ENCODE measurements at regions not wholly inside any gene's neighbourhood (a gene's known extent, or its start where the extent isn't known, plus 50 kb on each side); places are given as distances from the start of the nearest gene placed in this dataset.

GRCh38 chr1:173112129-173112528 is 61.4 kb upstream of the TNFSF18 start:
- Histone ChIP-seq H3K9me3 (peaks cover 0 to 9% (median 0%) of the 10 kb centered on the region in 4 donors), H3K4me1 (no peaks in the 10 kb centered on the region), H3K27me3 (no peaks in the 10 kb centered on the region), H3K36me3 (no peaks in the 10 kb centered on the region), H3K4me3 (no peak overlapping the region), H3K27ac (no peak overlapping the region)
- TF ChIP-seq EP300 (IDR thresholded peaks at IDR 0.05), result peak in 1 of 2 donors; percentile 71
- TF ChIP-seq, protein P1, sequence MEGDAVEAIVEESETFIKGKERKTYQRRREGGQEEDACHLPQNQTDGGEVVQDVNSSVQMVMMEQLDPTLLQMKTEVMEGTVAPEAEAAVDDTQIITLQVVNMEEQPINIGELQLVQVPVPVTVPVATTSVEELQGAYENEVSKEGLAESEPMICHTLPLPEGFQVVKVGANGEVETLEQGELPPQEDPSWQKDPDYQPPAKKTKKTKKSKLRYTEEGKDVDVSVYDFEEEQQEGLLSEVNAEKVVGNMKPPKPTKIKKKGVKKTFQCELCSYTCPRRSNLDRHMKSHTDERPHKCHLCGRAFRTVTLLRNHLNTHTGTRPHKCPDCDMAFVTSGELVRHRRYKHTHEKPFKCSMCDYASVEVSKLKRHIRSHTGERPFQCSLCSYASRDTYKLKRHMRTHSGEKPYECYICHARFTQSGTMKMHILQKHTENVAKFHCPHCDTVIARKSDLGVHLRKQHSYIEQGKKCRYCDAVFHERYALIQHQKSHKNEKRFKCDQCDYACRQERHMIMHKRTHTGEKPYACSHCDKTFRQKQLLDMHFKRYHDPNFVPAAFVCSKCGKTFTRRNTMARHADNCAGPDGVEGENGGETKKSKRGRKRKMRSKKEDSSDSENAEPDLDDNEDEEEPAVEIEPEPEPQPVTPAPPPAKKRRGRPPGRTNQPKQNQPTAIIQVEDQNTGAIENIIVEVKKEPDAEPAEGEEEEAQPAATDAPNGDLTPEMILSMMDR (IDR thresholded peaks at IDR 0.05), result no peak
- no peak for DNase-seq (ENCODE audit: low spot score in 2 of 2)

DNA sequence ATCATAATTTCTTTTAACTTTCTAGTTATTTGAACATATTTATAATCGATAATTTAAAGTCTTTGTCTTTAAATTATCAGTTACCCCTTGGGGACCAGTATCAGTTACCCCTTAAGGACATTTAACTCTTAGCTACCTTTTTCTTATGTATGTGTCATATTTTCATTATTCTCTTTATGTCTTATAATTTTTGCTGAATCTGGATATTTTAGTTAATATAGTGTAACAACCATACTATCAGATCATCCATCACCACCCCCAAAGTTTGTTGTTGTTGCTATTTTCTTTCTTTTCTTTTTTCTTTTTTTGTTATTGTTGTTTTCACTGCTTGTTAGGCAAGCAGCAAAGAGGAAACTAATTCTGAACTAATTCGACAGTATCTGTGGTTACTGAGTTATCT is 57.0 kb upstream of the TNFSF18 start:
- H3K27ac ChIP-seq, result no peak overlapping the region
- H3K4me3 ChIP-seq, result no peak overlapping the region
- H3K4me1 ChIP-seq, result no peaks in the 10 kb centered on the region
- H3K36me3 ChIP-seq, result no peaks in the 10 kb centered on the region
- 92 to 94% methylated on average over 2 of the region's 2 CpGs for WGBS, 2 donors
- TF ChIP-seq EP300 (IDR thresholded peaks at IDR 0.05), result no peak
- H3K9me3 ChIP-seq, result peaks cover 0 to 21% (median 0%) of the 10 kb centered on the region in 4 donors
- DNase-seq (ENCODE audit: low spot score in 2 of 2), result no peak
- no peaks in the 10 kb centered on the region for H3K27me3 ChIP-seq

GRCh38 chr1:173103006-173103405 is 52.3 kb upstream of the TNFSF18 start:
- Histone ChIP-seq H3K27me3 (no peaks in the 10 kb centered on the region), H3K4me3 (no peak overlapping the region), H3K4me1 (no peaks in the 10 kb centered on the region), H3K9me3 (peaks cover 0 to 12% (median 0%) of the 10 kb centered on the region in 4 donors), H3K27ac (no peak overlapping the region), H3K36me3 (no peaks in the 10 kb centered on the region)
- no peak for DNase-seq (ENCODE audit: low spot score in 2 of 2)
- WGBS, 2 donors, result 95 to 96% methylated on average over 2 of the region's 2 CpGs
- TF ChIP-seq EP300 (IDR thresholded peaks at IDR 0.05), result no peak
- TF ChIP-seq, protein P1 (IDR thresholded peaks at IDR 0.05), result no peak
- no peak for TF ChIP-seq POLR2A (IDR thresholded peaks at IDR 0.05)

- Histone ChIP-seq H3K27ac (no peak overlapping the region), H3K4me3 (no peak overlapping the region), H3K36me3 (no peaks in the 10 kb centered on the region), H3K9me3 (peaks cover 0 to 12% (median 0%) of the 10 kb centered on the region in 4 donors), H3K27me3 (no peaks in the 10 kb centered on the region), H3K4me1 (no peaks in the 10 kb centered on the region)
- no peak for DNase-seq (ENCODE audit: low spot score in 2 of 2)
- TF ChIP-seq POLR2A (IDR thresholded peaks at IDR 0.05), result no peak
- no peak for TF ChIP-seq EP300 (IDR thresholded peaks at IDR 0.05)
- TF ChIP-seq, protein P1 (IDR thresholded peaks at IDR 0.05), result no peak
- 42 to 47% methylated on average over 1 of the region's 1 CpG for whole genome bisulfite sequencing, 2 donors
Measured at GRCh38 chr1:173101589-173101988, 50.8 kb upstream of the TNFSF18 start.

DNA sequence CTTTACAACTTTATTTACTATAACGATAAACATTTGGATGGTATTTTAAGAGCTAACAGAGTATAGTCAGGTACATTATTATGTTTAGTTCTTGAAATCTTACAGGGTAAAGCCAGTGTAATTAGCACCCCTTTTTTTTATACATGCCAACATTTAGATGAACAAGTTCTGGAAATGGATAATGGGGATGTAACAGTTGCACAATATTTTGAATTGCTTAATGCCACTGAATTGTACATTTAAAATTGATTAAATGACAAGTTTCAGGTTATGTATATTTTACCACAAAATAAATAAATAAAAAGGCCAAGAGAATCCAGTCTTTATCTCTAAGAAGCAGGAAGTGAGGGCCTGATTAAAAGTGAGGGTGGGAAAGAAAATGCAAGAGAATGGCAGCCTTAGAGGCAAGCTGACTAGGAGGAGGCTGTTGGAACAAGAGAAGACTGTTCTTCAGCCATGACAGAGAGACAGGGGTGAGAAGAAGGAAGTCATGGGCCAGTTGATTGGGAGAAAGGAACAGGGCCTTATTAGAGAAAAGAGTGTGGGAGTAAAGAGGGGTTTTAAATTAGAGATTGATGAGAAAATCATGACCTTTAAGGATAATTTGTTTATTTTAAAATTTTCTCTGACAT is 49.9 kb upstream of the TNFSF18 start:
- Histone ChIP-seq H3K4me1 (no peaks in the 10 kb centered on the region), H3K9me3 (peaks cover 0 to 12% (median 0%) of the 10 kb centered on the region in 4 donors), H3K27ac (no peak overlapping the region), H3K36me3 (no peaks in the 10 kb centered on the region), H3K27me3 (no peaks in the 10 kb centered on the region), H3K4me3 (no peak overlapping the region)
- 96 to 97% methylated on average over 1 of the region's 1 CpG for WGBS, 2 donors
- TF ChIP-seq EP300 (IDR thresholded peaks at IDR 0.05), result no peak
- no peak for DNase-seq (ENCODE audit: low spot score in 2 of 2)
